ENCODE measurements at regions not wholly inside any gene's neighbourhood (a gene's known extent, or its start where the extent isn't known, plus 50 kb on each side); places are given as distances from the start of the nearest gene placed in this dataset.

- Histone ChIP-seq H3K27me3 (ENCODE audit: insufficient read depth, low read length, poor library complexity) (no peaks in the 10 kb centered on the region), H3K9me3 (ENCODE audit: insufficient read depth, low read length, severe bottlenecking) (peaks cover 3% of the 10 kb centered on the region), H3K79me2 (ENCODE audit: insufficient read depth, low read length) (no peaks in the 10 kb centered on the region), H2AFZ (ENCODE audit: low read depth, low read length) (no peak overlapping the region), H4K20me1 (ENCODE audit: insufficient read depth, low read length) (no peaks in the 10 kb centered on the region), H3K4me3 (ENCODE audit: low read depth in 1 of 2, low read length in 2 of 2) (no peak overlapping the region; a peak in 1 of 4 replicates), H3K9ac (ENCODE audit: low read depth, low read length) (no peak overlapping the region), H3K4me2 (ENCODE audit: insufficient read depth, low read length) (no peak overlapping the region), H3K36me3 (ENCODE audit: insufficient read depth, low read length) (no peaks in the 10 kb centered on the region), H3K27ac (ENCODE audit: low read length) (no peak overlapping the region), H3K4me1 (ENCODE audit: insufficient read depth, low read length) (no peaks in the 10 kb centered on the region)
- no peak for DNase-seq
- TF ChIP-seq CTCF (IDR thresholded peaks at IDR 0.05; ENCODE audit: borderline replicate concordance, extremely low read depth, low read length, poor library complexity, severe bottlenecking) (no peak), EZH2 (IDR thresholded peaks at IDR 0.05; ENCODE audit: borderline replicate concordance, low read depth, low read length, severe bottlenecking) (no peak)
- no peak for ATAC-seq (ENCODE audit: insufficient read depth, low read depth)
Measured at GRCh38 chr21:19463966-19464365, 1060.4 kb upstream of the TMPRSS15 start.

DNA sequence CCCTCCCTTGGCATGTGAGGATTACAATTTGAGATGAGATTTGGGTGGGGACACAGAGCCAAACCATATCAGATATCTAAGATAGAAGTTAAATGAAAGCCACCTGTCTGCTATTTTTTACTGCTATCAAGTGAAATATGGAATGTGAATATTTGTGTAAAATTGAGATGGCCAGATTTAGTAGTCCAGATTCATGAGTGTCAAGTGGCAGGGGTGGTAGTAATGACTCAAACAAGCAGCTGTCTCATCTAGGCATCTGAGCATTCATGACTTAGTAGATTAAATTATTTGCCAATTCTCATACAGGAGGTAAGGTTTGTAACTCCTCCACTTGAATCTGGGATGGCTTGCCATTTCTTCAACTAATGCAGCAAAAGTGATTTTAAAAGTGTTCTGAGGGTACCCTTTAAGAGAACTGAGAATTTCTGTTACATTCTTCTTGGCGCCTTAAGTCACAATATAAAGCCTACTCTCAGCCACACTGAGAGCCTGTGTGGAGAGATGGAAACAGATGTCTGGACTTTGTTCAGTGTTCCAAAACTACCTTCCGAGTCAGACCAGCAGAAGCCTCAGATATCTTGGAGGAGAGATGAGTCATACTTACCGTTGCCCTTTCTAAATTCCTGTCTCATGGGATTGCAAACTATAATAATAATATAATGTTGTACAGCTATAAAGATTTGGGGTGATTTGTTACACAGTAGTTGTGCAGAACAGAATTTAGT lies 1065.6 kb upstream of the TMPRSS15 start:
- DNase-seq (no peak), ATAC-seq (ENCODE audit: insufficient read depth, low read depth) (no peak)
- no peaks in the 10 kb centered on the region for H3K36me3 ChIP-seq (ENCODE audit: insufficient read depth, low read length)
- no peaks in the 10 kb centered on the region for H3K4me1 ChIP-seq (ENCODE audit: insufficient read depth, low read length)
- peaks cover under 1% of the 10 kb centered on the region for H3K9me3 ChIP-seq (ENCODE audit: insufficient read depth, low read length, severe bottlenecking)
- H3K79me2 ChIP-seq (ENCODE audit: insufficient read depth, low read length), result no peaks in the 10 kb centered on the region
- no peaks in the 10 kb centered on the region for H3K27me3 ChIP-seq (ENCODE audit: insufficient read depth, low read length, poor library complexity)
- TF ChIP-seq CTCF (IDR thresholded peaks at IDR 0.05; ENCODE audit: borderline replicate concordance, extremely low read depth, low read length, poor library complexity, severe bottlenecking) (no peak), EZH2 (IDR thresholded peaks at IDR 0.05; ENCODE audit: borderline replicate concordance, low read depth, low read length, severe bottlenecking) (no peak)
- no peak overlapping the region for H3K27ac ChIP-seq (ENCODE audit: low read length)
- H4K20me1 ChIP-seq (ENCODE audit: insufficient read depth, low read length), result no peaks in the 10 kb centered on the region
- no peak overlapping the region for H3K4me2 ChIP-seq (ENCODE audit: insufficient read depth, low read length)
- H3K4me3 ChIP-seq (ENCODE audit: low read depth in 1 of 2, low read length in 2 of 2), result no peak overlapping the region
- H2AFZ ChIP-seq (ENCODE audit: low read depth, low read length), result no peak overlapping the region
- H3K9ac ChIP-seq (ENCODE audit: low read depth, low read length), result no peak overlapping the region

- ATAC-seq (ENCODE audit: insufficient read depth, low read depth) (no peak), DNase-seq (no peak)
- H3K36me3 ChIP-seq (ENCODE audit: insufficient read depth, low read length), result no peaks in the 10 kb centered on the region
- no peak overlapping the region for H3K27ac ChIP-seq (ENCODE audit: low read length)
- no peaks in the 10 kb centered on the region for H3K9me3 ChIP-seq (ENCODE audit: insufficient read depth, low read length, severe bottlenecking)
- H3K4me2 ChIP-seq (ENCODE audit: insufficient read depth, low read length), result no peak overlapping the region
- TF ChIP-seq CTCF (IDR thresholded peaks at IDR 0.05; ENCODE audit: borderline replicate concordance, extremely low read depth, low read length, poor library complexity, severe bottlenecking) (no peak), EZH2 (IDR thresholded peaks at IDR 0.05; ENCODE audit: borderline replicate concordance, low read depth, low read length, severe bottlenecking) (no peak)
- no peak overlapping the region for H3K9ac ChIP-seq (ENCODE audit: low read depth, low read length)
- H4K20me1 ChIP-seq (ENCODE audit: insufficient read depth, low read length), result no peaks in the 10 kb centered on the region
- no peaks in the 10 kb centered on the region for H3K79me2 ChIP-seq (ENCODE audit: insufficient read depth, low read length)
- H3K27me3 ChIP-seq (ENCODE audit: insufficient read depth, low read length, poor library complexity), result no peaks in the 10 kb centered on the region
- no peak overlapping the region for H3K4me3 ChIP-seq (ENCODE audit: low read depth in 1 of 2, low read length in 2 of 2)
- H2AFZ ChIP-seq (ENCODE audit: low read depth, low read length), result no peak overlapping the region
- H3K4me1 ChIP-seq (ENCODE audit: insufficient read depth, low read length), result no peaks in the 10 kb centered on the region
Measured at GRCh38 chr21:19475525-19475924, 1071.9 kb upstream of the TMPRSS15 start.

Data from DND-41 (cell line).